IMR-90 (cell line): ENCODE measurements at regions not wholly inside any gene's neighbourhood (a gene's known extent, or its start where the extent isn't known, plus 50 kb on each side); places are given as distances from the start of the nearest gene placed in this dataset.

Experiments
- CEBPB ChIP-seq: IDR thresholded peaks from 2 replicates; pipeline ENCODE4 v1.6.1; 2012; ENCODE audit warnings: low read depth, low read length, improper control_type of control experiment
- FOS ChIP-seq: fragments of 150-350 bp; IDR thresholded peaks from 2 replicates; pipeline ENCODE4 v1.6.1; 2016; ENCODE audit warnings: low read depth, low read length
- SMC3 ChIP-seq: fragments of 150-350 bp; IDR thresholded peaks from 2 replicates; pipeline ENCODE4 v1.6.1; 2016; ENCODE audit warnings: low read depth, mild to moderate bottlenecking, antibody characterized with exemption, low read length, moderate library complexity
- TF ChIP-seq, protein P1 (sequence below): conservative IDR thresholded peaks from 2 replicates; pipeline ENCODE4 v1.5.1; 2012; ENCODE audit warnings: mild to moderate bottlenecking, low read depth, low read length, improper control_type of control experiment

DNA sequence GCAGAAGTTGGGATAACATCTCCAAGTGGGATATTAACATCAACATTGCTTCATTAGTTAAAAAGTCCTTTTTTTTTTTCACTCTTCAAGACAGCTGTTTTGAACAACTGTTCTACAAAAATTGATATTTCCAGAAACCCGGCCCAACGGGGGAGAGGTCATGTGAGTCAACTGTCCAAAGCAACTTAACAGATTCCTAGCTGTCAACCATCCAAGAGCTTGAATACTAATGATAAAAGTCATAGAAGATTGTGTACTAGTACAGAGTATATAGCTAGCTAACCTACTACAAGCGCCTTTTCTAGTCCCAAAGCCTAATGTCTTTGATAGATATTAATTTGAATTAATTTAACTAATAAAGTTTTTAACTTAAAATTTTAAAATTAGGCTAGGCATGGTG lies 172.0 kb downstream of the CYB561 start:
- TF ChIP-seq SMC3 = no peak
- no peak for TF ChIP-seq CEBPB
- TF ChIP-seq, protein P1, sequence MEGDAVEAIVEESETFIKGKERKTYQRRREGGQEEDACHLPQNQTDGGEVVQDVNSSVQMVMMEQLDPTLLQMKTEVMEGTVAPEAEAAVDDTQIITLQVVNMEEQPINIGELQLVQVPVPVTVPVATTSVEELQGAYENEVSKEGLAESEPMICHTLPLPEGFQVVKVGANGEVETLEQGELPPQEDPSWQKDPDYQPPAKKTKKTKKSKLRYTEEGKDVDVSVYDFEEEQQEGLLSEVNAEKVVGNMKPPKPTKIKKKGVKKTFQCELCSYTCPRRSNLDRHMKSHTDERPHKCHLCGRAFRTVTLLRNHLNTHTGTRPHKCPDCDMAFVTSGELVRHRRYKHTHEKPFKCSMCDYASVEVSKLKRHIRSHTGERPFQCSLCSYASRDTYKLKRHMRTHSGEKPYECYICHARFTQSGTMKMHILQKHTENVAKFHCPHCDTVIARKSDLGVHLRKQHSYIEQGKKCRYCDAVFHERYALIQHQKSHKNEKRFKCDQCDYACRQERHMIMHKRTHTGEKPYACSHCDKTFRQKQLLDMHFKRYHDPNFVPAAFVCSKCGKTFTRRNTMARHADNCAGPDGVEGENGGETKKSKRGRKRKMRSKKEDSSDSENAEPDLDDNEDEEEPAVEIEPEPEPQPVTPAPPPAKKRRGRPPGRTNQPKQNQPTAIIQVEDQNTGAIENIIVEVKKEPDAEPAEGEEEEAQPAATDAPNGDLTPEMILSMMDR = no peak
- TF ChIP-seq FOS = no peak
